OCI-LY7 (cell line): ENCODE measurements at regions not wholly inside any gene's neighbourhood (a gene's known extent, or its start where the extent isn't known, plus 50 kb on each side); places are given as distances from the start of the nearest gene placed in this dataset.

Experiments
- BruUV-seq: library from RNA; stranded (reverse); fragments of 400-500 nt; replicated peaks from 2 replicates; lab custom pipeline; 2021; lab: Mats Ljungman, UMichigan
- CTCF ChIA-PET: fragments of 300-600 bp; sonication (Branson Sonifier 250); formaldehyde crosslinking; loops from one replicate; lab custom pipeline; 2022; ENCODE audit warnings: antibody characterized with exemption; ENCODE audit not compliant: unreplicated experiment; lab: Charles Lee
- POLR2A ChIA-PET: fragments of 300-600 bp; sonication (Branson Sonifier 250); formaldehyde crosslinking; loops from one replicate; lab custom pipeline; 2022; ENCODE audit warnings: antibody characterized with exemption; lab: Charles Lee
- DNase-seq: peaks from one replicate; pipeline ENCODE4 v3.0.0-alpha.2; 2015; ENCODE audit warnings: low spot score
- H2AFZ ChIP-seq: fragments of 200-600 bp; sonication (generic), shearing (Covaris generic); 2 replicates; pipeline ENCODE4 v1.6.1; 2014; ENCODE audit warnings: mild to moderate bottlenecking, antibody characterized with exemption, low read length, moderate library complexity
- H3K27ac ChIP-seq: fragments of 200-600 bp; sonication (generic); 2 replicates; pipeline ENCODE4 v1.5.1; 2014; ENCODE audit warnings: mixed run types, low read depth, mild to moderate bottlenecking, moderate library complexity, low read length, inconsistent platforms; ENCODE audit not compliant: poor library complexity, severe bottlenecking
- H3K36me3 ChIP-seq: fragments of 200-600 bp; sonication (generic); 2 replicates; pipeline ENCODE4 v1.6.1; 2014; ENCODE audit warnings: mild to moderate bottlenecking, antibody characterized with exemption, low read length, moderate library complexity, mixed read lengths; ENCODE audit not compliant: insufficient read depth
- H3K4me1 ChIP-seq: fragments of 200-600 bp; sonication (generic); 2 replicates; pipeline ENCODE4 v1.5.1; 2014; ENCODE audit warnings: mild to moderate bottlenecking, low read length; ENCODE audit not compliant: insufficient read depth, poor library complexity, severe bottlenecking
- H3K4me2 ChIP-seq: fragments of 200-600 bp; sonication (generic); 2 replicates; pipeline ENCODE4 v1.6.1; 2014; ENCODE audit warnings: mild to moderate bottlenecking, low read length
- H3K4me3 ChIP-seq: fragments of 200-600 bp; sonication (generic); 2 replicates; pipeline ENCODE4 v1.5.1; 2014; ENCODE audit warnings: mild to moderate bottlenecking, low read depth, low read length; ENCODE audit not compliant: poor library complexity, severe bottlenecking
- H3K79me2 ChIP-seq: fragments of 200-600 bp; sonication (generic); 2 replicates; pipeline ENCODE4 v1.6.1; 2016; ENCODE audit warnings: low read depth, mild to moderate bottlenecking, low read length, moderate library complexity, mixed read lengths; ENCODE audit not compliant: insufficient read depth
- H3K9me2 ChIP-seq: fragments of 200-600 bp; sonication (generic); 2 replicates; pipeline ENCODE4 v1.6.1; 2016; ENCODE audit warnings: mild to moderate bottlenecking, low read length, mixed read lengths; ENCODE audit not compliant: insufficient read depth
- H3K9me3 ChIP-seq: fragments of 200-600 bp; sonication (generic); 2 replicates; pipeline ENCODE4 v1.6.1; 2014; ENCODE audit warnings: mild to moderate bottlenecking, mixed run types, low read length, mixed read lengths
- H4K20me1 ChIP-seq: fragments of 200-600 bp; sonication (generic); 2 replicates; pipeline ENCODE4 v1.6.1; 2014; ENCODE audit warnings: mild to moderate bottlenecking, antibody characterized with exemption, low read length, moderate library complexity, mixed read lengths; ENCODE audit not compliant: insufficient read depth
- EZH2phosphoT487 ChIP-seq: fragments of 200-600 bp; sonication (generic); IDR thresholded peaks from 2 replicates; pipeline ENCODE4 v1.6.1; 2018; ENCODE audit warnings: low read depth, borderline replicate concordance, mild to moderate bottlenecking, mixed run types, antibody characterized with exemption, low read length, moderate library complexity, mixed read lengths
- intact Hi-C: fragments of 100-400 bp; cut with micrococcal nuclease; formaldehyde crosslinking; loops from one replicate; pipeline ENCODE4 v1.10.0; 2022; ENCODE audit not compliant: unreplicated experiment
- TF ChIP-seq, protein P1 (sequence below): fragments of 200-600 bp; sonication (generic); conservative IDR thresholded peaks from 2 replicates; pipeline ENCODE4 v1.5.1; 2014; ENCODE audit warnings: mild to moderate bottlenecking, antibody characterized with exemption, low read length, moderate library complexity, mixed read lengths

- no peak overlapping the region for H3K4me3 ChIP-seq
- ChIA-PET POLR2A (interaction anchor here (0.5 kb wide), 1 partner anchor 173 kb away, joined by 3 read pairs; no protein-coding TSS in a partner anchor), CTCF (no interaction called here)
- BruUV-seq = no TSS peak
- no peak for TF ChIP-seq EZH2phosphoT487
- TF ChIP-seq, protein P1, sequence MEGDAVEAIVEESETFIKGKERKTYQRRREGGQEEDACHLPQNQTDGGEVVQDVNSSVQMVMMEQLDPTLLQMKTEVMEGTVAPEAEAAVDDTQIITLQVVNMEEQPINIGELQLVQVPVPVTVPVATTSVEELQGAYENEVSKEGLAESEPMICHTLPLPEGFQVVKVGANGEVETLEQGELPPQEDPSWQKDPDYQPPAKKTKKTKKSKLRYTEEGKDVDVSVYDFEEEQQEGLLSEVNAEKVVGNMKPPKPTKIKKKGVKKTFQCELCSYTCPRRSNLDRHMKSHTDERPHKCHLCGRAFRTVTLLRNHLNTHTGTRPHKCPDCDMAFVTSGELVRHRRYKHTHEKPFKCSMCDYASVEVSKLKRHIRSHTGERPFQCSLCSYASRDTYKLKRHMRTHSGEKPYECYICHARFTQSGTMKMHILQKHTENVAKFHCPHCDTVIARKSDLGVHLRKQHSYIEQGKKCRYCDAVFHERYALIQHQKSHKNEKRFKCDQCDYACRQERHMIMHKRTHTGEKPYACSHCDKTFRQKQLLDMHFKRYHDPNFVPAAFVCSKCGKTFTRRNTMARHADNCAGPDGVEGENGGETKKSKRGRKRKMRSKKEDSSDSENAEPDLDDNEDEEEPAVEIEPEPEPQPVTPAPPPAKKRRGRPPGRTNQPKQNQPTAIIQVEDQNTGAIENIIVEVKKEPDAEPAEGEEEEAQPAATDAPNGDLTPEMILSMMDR = no peak
- H3K4me1 ChIP-seq = no peaks in the 10 kb centered on the region
- H3K36me3 ChIP-seq = no peaks in the 10 kb centered on the region
- H3K27ac ChIP-seq = no peak overlapping the region
- no peaks in the 10 kb centered on the region for H3K9me2 ChIP-seq
- intact Hi-C loops = no loop called here
- H3K79me2 ChIP-seq = no peaks in the 10 kb centered on the region
- H3K4me2 ChIP-seq = no peak overlapping the region
- DNase-seq = no peak
- no peaks in the 10 kb centered on the region for H4K20me1 ChIP-seq
- no peaks in the 10 kb centered on the region for H3K9me3 ChIP-seq
- H2AFZ ChIP-seq = no peak overlapping the region
These were observed 311.9 kb upstream of the ARGLU1 start for GRCh38 chr13:106879806-106880205.

DNA sequence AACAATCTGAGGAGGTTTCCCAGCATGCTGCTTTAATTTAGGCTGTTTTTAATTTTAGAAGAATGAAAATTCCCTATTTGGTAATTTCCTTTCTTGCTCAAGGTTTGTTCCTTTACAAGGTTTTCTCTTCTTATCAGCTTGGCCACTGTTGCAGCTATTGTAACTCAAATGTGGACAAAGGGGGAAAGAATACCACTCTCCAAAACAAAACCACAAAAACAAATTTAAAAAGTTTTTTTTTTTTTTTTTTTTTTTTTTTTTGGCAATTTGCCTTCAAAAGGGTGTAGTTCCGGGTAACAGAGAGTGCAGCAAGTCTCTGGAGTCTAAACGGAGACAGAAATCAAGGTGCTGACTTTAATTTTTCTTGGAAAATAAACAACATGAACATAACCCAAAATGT, 306.4 kb upstream of the ARGLU1 start:
- Histone ChIP-seq H3K9me2 (no peaks in the 10 kb centered on the region), H3K27ac (no peak overlapping the region), H3K4me2 (no peak overlapping the region), H4K20me1 (no peaks in the 10 kb centered on the region), H2AFZ (no peak overlapping the region), H3K36me3 (no peaks in the 10 kb centered on the region), H3K9me3 (no peaks in the 10 kb centered on the region), H3K4me1 (no peaks in the 10 kb centered on the region), H3K4me3 (no peak overlapping the region), H3K79me2 (no peaks in the 10 kb centered on the region)
- ChIA-PET CTCF (no interaction called here), POLR2A (interaction anchor here (0.6 to 1.1 kb wide), 2 partner anchors 14 to 784 kb away, joined by 4 read pairs; no protein-coding TSS in a partner anchor)
- no TSS peak for BruUV-seq
- TF ChIP-seq, protein P1 = no peak
- DNase-seq = no peak
- intact Hi-C loops = no loop called here

GRCh38 chr13:106873810-106874209, 305.9 kb upstream of the ARGLU1 start:
- Histone ChIP-seq H4K20me1 (no peaks in the 10 kb centered on the region), H3K9me3 (no peaks in the 10 kb centered on the region), H3K36me3 (no peaks in the 10 kb centered on the region), H3K4me2 (no peak overlapping the region), H3K9me2 (no peaks in the 10 kb centered on the region), H3K4me3 (no peak overlapping the region), H2AFZ (no peak overlapping the region), H3K27ac (no peak overlapping the region), H3K79me2 (no peaks in the 10 kb centered on the region), H3K4me1 (no peaks in the 10 kb centered on the region)
- BruUV-seq = no TSS peak
- no peak for DNase-seq
- TF ChIP-seq, protein P1 = no peak
- TF ChIP-seq EZH2phosphoT487 = no peak
- intact Hi-C loops = no loop called here
- ChIA-PET CTCF (no interaction called here), POLR2A (interaction anchor here (0.6 to 1.1 kb wide), 3 partner anchors 14 to 784 kb away, joined by 4 to 5 read pairs (median 4); no protein-coding TSS in a partner anchor)
